C4-2B (cell line): ENCODE measurements at regions not wholly inside any gene's neighbourhood (a gene's known extent, or its start where the extent isn't known, plus 50 kb on each side); places are given as distances from the start of the nearest gene placed in this dataset.
"Not testable (repeated sequence)": the region's sequence is repeated elsewhere in the genome, so short reads cannot be mapped to it uniquely, and the experiment has no call there.

Experiments
- H3K27ac ChIP-seq: fragments of 450-650 bp; 2 replicates; pipeline ENCODE4 v1.5.1; 2017
- ZFX ChIP-seq: fragments of 450-650 bp; IDR thresholded peaks from 2 replicates; pipeline ENCODE4 v1.6.1; 2017
- TF ChIP-seq, protein P1 (sequence below): fragments of 450-650 bp; conservative IDR thresholded peaks from 2 replicates; pipeline ENCODE4 v1.5.1; 2017; ENCODE audit warnings: mild to moderate bottlenecking

DNA sequence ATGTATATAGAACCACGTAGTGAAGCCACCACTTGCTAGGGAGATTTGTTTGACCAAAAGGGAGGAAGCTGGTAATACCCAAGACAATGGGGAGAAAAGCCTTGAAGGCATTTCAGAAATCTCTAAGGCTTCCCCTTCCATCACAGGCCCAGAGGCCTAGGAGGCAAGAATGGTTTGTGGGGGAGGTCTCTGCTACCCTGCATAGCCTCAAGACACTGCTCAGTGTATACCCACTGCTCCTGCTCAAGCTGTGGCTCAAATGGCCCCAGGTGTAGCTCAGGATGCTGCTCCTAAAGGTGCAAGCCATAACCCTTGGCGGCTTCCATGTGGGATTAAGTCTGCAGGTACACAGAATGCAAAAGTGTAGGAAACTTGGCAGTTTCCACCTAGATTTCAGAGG, 1105.8 kb downstream of the GATA3 start:
- TF ChIP-seq ZFX, result no peak
- TF ChIP-seq, protein P1, sequence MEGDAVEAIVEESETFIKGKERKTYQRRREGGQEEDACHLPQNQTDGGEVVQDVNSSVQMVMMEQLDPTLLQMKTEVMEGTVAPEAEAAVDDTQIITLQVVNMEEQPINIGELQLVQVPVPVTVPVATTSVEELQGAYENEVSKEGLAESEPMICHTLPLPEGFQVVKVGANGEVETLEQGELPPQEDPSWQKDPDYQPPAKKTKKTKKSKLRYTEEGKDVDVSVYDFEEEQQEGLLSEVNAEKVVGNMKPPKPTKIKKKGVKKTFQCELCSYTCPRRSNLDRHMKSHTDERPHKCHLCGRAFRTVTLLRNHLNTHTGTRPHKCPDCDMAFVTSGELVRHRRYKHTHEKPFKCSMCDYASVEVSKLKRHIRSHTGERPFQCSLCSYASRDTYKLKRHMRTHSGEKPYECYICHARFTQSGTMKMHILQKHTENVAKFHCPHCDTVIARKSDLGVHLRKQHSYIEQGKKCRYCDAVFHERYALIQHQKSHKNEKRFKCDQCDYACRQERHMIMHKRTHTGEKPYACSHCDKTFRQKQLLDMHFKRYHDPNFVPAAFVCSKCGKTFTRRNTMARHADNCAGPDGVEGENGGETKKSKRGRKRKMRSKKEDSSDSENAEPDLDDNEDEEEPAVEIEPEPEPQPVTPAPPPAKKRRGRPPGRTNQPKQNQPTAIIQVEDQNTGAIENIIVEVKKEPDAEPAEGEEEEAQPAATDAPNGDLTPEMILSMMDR, result no peak
- no peak overlapping the region for H3K27ac ChIP-seq

DNA sequence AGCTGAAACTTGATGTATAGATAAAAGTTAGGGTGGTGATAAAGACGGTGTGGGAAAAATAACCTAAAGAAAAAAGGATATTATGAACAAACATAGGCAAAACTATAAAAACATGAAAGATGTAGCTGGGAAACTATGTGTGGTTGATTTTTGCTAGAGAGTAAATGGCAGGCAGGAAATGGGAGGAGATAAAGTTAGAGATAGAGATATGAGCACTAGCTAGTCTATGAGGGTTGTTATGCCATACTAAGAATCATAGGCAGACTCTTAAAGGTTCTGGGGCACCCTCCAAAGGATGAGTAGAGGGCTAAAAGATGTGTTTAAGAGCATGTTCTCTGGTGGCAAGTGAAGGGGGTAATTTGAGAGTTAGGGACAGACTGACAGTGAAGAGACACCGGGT, 1109.2 kb downstream of the GATA3 start:
- H3K27ac ChIP-seq, result no peak overlapping the region
- TF ChIP-seq, protein P1, result no peak
- no peak for TF ChIP-seq ZFX

DNA sequence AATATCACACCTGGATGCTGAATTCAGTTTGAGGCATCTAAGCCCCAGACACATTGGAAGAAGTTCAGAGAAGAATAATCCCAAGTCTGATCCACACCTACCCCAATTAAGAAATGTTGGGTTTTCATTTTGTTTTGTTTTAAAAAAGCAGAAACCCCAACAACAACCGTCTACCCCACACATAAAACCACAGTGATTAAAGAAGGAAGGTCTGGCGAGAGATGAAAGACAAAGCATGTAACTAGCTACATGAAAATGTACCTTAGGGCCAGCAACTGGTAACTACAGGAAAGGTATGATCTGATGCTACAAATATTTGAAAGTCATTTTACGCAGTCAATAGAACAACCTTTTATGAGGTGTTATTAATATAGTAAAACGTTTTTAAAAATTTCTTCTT, 1112.3 kb downstream of the GATA3 start:
- TF ChIP-seq, protein P1, result no peak
- no peak for TF ChIP-seq ZFX
- H3K27ac ChIP-seq, result no peak overlapping the region

DNA sequence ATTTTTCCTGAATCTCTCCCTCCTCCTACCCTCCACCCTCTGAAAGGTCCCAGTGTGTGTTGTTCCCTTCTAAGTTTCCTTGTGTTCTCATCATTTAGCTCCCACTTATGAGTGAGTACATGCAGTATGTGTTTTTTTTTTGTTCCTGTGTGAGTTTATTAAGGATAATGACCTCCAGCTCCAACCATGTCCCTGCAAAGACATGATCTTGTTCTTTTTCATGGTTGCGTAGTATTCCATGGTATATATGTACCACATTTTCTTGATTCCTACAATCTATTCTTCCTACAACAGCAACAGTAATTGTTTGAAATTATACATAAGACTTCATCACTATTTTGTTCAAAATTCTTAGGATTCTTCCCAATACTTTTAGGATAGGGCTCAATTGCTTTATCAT, 1117.8 kb downstream of the GATA3 start:
- TF ChIP-seq, protein P1, result no peak
- TF ChIP-seq ZFX, result no peak
- no peak overlapping the region for H3K27ac ChIP-seq

DNA sequence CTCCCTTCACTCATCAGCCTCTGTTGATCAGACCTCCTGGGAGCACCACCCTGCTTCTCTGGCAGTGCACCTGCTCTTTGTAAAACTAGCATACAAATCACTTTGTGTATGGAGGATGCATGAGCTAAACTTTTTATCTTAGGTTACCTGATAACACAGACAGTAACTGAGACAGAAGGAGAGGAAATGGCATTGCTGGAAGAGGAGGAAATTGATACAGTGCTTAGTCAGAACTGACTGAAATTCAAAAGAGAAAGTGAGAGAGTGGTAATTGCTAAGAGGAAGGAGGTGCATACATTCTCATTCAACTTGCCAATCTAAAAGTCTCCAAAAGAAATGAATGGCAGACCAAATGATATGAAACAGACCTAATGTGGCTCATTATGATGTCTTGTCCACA, 1120.7 kb downstream of the GATA3 start:
- TF ChIP-seq, protein P1, result no peak
- no peak for TF ChIP-seq ZFX
- no peak overlapping the region for H3K27ac ChIP-seq

DNA sequence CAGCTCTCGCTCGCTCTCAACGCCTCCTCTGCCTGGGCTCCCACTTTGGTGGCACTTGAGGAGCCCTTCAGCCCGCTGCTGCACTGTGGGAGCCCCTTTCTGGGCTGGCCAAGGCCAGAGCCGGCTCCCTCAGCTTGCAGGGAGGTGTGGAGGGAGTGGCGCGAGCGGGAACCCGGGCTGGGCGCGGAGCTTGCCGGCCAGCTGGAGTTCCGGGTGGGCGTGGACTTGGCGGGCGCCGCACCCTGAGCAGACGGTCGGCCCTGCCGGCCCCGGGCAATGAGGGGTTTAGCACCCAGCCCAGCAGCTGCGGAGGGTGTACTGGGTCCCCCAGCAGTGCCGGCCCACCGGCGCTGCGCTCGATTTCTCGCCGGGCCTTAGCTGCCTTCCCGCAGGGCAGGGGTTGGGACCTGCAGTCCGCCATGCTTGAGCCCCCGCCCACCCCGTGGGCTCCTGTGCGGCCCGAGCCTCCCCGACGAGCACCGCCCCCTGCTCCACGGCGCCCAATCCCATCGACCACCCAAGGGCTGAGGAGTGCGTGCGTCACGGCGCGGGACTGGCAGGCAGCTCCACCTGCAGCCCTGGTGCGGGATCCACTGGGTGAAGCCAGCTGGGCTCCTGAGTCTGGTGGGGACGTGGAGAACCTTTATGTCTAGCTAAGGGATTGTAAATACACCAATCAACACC, 1128.9 kb downstream of the GATA3 start:
- not testable (repeated sequence) for H3K27ac ChIP-seq

DNA sequence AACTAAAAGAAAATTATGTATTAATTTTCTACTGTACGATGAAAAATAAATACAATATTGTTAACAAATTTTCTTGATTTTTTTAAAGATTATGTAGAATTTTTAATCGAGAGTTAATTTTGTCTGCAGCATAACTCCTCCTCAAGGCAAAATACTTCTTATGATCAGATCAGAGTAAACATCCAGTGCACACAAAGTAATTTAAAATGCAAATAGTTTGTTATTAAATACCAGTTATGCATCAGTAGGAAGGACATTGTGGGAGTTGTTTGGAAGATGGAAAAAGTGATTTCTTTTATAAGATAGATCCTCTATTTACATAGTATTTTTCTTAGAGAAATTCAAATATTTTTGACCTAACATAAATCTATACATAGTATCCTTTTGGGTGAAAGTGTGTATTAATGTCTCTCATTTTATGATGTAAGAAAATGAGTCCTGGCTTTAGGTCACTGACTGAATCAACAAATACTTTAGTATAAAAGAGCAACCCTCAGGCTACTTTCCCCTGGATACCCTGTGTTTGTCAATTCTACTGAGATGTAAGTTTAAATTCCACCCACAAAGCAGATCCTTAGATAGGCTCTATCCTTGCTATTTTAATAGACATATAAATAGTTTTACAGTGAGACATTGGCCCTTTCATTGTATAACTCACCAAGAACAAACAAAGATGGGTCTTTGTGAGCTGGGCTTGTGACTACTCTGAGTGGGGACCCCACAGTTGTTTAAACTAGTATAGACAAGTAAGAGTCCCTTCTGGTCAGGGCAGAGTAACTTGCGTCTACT, 1133.7 kb downstream of the GATA3 start:
- TF ChIP-seq, protein P1, result no peak
- TF ChIP-seq ZFX, result no peak
- no peak overlapping the region for H3K27ac ChIP-seq

DNA sequence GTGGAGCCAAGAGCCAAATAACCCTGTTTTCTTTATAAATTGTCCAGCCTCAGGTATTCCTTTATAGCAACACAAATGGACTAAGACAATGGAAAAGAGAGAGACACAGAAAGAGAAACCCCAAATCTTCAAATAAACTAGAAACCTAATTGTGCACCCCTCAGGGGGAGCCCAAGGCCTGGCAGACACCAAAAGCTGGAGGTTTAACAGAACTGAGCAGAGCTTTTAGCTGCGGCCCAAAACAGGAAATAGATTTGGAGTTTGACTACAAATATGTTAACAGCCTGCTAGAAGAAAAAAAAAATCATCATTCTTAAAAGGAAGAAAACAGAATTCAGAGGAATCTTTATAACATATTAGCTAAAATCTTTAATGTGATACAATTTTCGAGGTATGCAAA, 1135.0 kb downstream of the GATA3 start:
- TF ChIP-seq ZFX, result no peak
- TF ChIP-seq, protein P1, result no peak
- no peak overlapping the region for H3K27ac ChIP-seq
